SKM-1 (cell line): ENCODE measurements at regions not wholly inside any gene's neighbourhood (a gene's known extent, or its start where the extent isn't known, plus 50 kb on each side); places are given as distances from the start of the nearest gene placed in this dataset.

ENCODE experiments used
- DNase-seq: peaks from one replicate; lab custom pipeline; 2025; ENCODE audit not compliant: unreplicated experiment; lab: John Stamatoyannopoulos, UW

- no peak for DNase-seq
Measured at GRCh38 chr10:78383378-78384048, 349.9 kb downstream of the RPS24 start.

- DNase-seq, result no peak
Measured at GRCh38 chr10:78384049-78384431, 350.4 kb downstream of the RPS24 start.

- no peak for DNase-seq
Measured at GRCh38 chr10:78385599-78385998, 351.9 kb downstream of the RPS24 start.

- DNase-seq, result no peak
Measured at GRCh38 chr10:78386509-78386908, 352.8 kb downstream of the RPS24 start.

GRCh38 chr10:78388331-78389050 is 354.8 kb downstream of the RPS24 start:
- no peak for DNase-seq

- DNase-seq, result no peak
Measured at GRCh38 chr10:78389419-78389818, 355.8 kb downstream of the RPS24 start.

GRCh38 chr10:78390051-78390450 is 356.4 kb downstream of the RPS24 start:
- DNase-seq, result no peak

GRCh38 chr10:78390817-78391216 is 357.2 kb downstream of the RPS24 start:
- DNase-seq, result no peak

GRCh38 chr10:78391585-78391984 is 357.9 kb downstream of the RPS24 start:
- DNase-seq, result no peak

- DNase-seq, result no peak
Measured at GRCh38 chr10:78392197-78392596, 358.5 kb downstream of the RPS24 start.

- DNase-seq, result no peak
Measured at GRCh38 chr10:78393094-78393493, 359.4 kb downstream of the RPS24 start.

GRCh38 chr10:78394047-78394446 is 360.4 kb downstream of the RPS24 start:
- DNase-seq, result no peak

GRCh38 chr10:78395162-78395561 is 361.5 kb downstream of the RPS24 start:
- DNase-seq, result no peak

- DNase-seq, result no peak
Measured at GRCh38 chr10:78396754-78397153, 363.1 kb downstream of the RPS24 start.

- no peak for DNase-seq
Measured at GRCh38 chr10:78397786-78398185, 364.1 kb downstream of the RPS24 start.

- no peak for DNase-seq
Measured at GRCh38 chr10:78398382-78398781, 364.7 kb downstream of the RPS24 start.

- DNase-seq, result no peak
Measured at GRCh38 chr10:78401624-78402367, 368.1 kb downstream of the RPS24 start.

- DNase-seq, result no peak
Measured at GRCh38 chr10:78402591-78402990, 368.9 kb downstream of the RPS24 start.

GRCh38 chr10:78403781-78404180 is 370.1 kb downstream of the RPS24 start:
- DNase-seq, result no peak

GRCh38 chr10:78404296-78404695 is 370.6 kb downstream of the RPS24 start:
- DNase-seq, result no peak

GRCh38 chr10:78405231-78405630 is 371.6 kb downstream of the RPS24 start:
- DNase-seq, result no peak

- DNase-seq, result no peak
Measured at GRCh38 chr10:78405736-78406135, 372.1 kb downstream of the RPS24 start.
